GM19351 (cell line): ENCODE measurements at regions not wholly inside any gene's neighbourhood (a gene's known extent, or its start where the extent isn't known, plus 50 kb on each side); places are given as distances from the start of the nearest gene placed in this dataset.

Source experiments
- ATAC-seq: cut with Tn5 transposase; IDR thresholded peaks from one replicate; pipeline ENCODE4 v1.9.1; 2021; ENCODE audit warnings: mild to moderate bottlenecking, moderate library complexity; ENCODE audit not compliant: unreplicated experiment

DNA sequence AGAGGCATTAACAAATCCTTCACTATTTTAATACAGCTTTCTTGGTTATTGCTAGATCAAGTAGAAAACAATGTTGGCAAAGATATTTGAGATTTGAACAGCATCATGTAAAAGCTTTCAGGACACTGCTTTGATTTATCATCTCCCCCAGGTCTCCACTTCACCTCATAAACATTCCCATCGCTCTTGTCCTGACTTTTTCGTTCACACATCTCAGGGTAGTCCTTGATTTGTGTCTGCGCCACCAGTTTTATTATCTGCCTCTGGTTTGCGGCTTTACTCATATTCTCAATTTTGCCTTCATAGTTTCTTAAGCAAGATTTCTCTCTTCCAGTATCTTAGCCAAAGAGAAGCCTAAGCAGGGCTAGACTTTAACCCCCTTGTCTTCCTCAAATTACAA, 63.5 kb upstream of the ROR1 start:
- ATAC-seq, result no peak

DNA sequence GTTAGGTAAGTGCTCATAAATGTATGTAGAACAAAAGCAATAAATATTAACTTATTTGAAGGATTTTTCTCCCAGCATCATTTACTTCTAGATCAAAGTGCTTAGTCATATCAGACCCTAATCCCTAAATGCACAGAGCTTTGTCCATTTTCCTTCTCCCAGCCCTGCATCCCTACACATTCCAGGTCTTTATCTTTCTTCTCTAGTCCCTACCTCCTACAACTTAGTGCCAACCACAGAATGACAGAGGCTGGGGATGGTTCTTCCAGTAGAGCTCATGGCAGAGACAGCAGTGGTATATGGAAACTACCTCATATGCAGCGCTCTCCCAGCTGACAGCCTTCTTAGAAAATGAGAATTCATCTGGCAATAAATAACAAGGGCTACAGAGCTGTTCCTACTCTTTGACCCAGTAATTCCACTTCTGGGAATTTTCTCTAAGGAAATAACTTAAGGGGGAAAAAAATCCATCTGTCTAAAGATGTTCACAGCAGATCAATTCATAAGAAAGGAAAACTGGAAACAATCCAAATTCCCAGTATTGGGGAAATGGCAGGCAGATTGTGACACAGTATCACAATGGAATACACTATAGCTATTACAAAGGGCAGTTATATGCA, 62.9 kb upstream of the ROR1 start:
- ATAC-seq, result no peak

DNA sequence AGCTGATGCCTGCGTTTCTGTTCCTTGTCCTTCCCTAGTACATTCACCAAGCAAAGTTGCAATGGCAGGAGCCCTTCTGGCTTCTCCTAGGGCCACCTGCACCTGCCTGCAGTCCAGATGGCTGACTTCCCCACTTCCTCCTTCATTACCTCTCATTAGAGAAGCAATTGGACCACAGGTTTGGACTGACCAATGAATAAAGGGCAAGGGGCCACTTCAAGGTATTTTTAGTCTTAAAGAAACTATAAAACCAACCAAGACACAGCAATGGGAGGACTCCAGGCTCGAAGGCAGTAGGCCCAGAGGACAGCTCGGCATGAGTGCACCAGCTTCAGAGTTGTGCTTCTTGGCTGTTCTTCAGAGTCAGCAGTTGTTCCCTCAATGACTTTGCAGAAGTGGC, 60.8 kb upstream of the ROR1 start:
- no peak for ATAC-seq

DNA sequence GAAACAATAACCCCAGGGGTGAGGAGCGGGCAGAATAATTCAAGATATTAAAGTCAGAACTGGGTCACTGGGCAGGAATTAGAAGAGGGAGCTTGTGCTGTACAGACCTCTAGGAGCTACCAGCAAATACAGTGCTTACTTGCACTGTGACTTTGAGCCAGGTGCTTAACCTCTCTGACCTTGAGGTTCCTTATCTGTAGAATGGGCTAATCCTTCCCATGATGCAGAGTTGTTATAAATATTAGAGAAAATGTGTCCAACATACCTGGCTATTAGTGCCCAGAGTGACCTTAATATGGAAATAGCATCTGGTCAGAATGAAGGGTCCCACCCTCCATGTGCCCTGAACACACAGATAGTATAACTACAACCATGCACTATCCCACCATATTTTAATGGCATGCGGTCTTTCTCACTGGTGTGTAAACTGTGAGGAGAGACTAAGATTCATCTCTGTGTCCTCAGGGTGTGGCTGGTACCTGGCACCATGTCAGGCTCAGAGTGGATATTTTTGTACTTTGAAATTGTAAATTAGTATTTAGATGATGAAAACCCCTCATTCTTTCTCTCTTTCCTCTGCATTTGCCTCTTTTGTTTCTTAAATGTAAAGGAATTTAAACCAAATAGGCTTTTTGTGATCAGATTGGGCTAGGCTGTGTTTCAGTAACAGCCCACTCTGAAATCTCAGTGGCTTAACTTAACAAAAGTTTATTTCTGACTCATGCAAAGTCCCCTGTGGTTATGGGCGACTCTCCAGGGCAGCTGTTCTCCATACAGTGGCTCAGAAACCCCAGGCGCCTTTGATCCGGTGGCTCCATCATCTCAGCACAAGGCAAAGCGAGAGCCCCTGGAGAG, 60.0 kb upstream of the ROR1 start:
- peak; percentile 74 for ATAC-seq

DNA sequence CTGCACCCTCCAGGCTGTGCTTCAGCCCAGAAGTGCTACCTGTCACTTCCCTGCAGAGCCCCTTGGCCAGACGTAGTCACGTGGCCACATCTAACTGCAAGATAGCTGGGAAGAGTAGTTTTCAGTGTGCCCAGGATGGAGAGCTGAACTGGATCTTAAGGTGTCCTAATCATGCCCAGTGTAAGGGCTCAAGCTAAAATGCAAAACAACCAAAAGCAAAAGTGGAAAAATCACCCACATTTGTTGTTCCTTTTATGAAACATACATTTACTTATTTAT, 59.4 kb upstream of the ROR1 start:
- no peak for ATAC-seq

DNA sequence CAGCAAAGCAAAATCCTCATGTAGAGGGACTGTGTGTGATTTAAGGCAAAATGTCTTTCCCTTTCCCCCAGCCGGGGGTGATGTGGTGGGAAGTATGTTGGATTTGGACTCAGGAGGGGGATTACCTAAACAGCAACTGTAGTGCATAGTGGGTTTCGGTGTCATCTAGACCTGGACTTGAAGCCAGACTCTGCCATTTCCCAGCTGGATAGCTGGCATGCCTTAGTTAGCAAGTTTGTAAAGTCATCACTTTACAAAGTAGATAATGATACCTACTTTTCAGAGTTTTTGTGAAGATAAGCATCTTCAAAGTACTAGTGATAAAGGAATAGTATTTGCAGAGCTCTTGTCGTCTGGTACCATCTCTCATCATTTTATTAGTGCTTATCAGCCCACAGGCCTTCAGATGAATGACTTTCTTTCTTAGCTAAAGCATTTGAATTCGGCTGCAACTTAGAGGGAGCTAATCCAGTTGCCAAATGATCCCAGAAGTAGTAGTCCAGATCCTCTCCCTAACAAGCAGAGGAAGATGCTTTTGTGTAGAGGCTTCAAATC, 56.2 kb upstream of the ROR1 start:
- no peak for ATAC-seq

DNA sequence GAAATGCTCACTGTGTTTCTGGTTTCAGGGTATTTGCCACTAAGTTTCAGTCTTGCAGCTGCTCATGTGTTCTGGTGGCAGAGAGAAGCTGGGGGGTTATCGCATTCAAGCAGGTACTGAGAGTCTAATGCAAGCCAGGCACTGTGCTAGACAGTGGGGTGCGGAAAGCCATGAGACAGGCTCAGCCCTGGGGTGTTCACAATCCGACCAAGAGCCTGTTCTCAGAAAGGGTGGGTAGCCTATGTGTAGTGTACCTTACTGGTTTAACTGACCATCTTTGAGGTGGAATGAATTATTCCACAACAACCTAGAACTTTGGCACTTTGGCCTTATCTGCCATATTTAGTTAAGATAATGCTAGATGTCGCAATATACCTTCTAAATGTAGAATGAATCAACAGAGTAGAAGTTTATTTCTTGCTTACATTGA, 55.3 kb upstream of the ROR1 start:
- no peak for ATAC-seq

DNA sequence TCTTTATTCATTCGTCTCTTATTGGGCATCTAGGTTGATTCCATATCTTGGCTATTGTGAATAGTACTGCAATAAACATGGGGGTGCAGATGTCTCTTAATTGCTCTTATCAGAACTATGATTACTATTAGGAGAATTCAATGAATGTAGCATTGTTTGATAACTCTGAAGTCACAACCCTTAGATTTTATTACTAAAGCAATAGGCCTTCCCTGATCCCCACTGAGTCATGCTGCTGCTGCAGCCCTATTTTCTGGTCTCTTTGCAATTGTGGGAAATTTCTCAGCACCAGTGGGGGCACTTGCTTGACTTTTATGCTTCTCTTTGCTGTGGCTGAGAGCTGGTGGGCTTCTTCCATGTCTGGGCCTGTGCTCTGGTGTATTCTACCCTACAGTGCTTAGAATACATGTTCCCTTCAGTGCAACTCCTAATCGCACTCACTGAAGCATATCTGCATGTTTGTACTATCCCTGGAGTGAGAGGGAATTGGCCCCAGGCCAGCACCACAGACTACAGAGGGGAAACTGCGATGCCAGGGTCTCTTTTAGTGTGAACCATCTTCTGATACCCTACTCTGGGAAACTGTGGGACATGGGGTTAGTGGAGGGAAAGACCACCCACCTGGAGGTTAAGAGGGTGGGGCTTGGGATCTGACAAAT, 52.2 kb upstream of the ROR1 start:
- ATAC-seq, result no peak

DNA sequence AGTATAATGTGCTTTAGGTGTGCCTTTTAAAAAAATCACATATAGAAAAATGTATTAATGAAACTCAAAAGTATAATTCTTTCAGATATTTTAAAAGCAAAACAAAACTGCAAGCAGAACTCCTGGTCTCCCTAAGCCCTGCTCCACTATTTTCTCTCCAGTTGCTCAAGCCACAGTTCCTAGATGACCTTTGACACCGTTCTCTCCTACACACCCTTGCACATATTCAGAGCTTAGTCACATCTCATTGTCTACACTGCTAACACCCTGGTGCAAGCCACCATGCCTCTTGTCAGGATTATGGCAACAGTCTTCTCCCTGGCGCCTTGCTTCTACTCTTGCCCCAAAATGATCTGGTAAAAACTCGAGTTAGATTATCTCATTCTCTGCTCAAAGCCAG, 50.2 kb upstream of the ROR1 start:
- no peak for ATAC-seq
